ENCODE measurements at regions not wholly inside any gene's neighbourhood (a gene's known extent, or its start where the extent isn't known, plus 50 kb on each side); places are given as distances from the start of the nearest gene placed in this dataset.

DNA sequence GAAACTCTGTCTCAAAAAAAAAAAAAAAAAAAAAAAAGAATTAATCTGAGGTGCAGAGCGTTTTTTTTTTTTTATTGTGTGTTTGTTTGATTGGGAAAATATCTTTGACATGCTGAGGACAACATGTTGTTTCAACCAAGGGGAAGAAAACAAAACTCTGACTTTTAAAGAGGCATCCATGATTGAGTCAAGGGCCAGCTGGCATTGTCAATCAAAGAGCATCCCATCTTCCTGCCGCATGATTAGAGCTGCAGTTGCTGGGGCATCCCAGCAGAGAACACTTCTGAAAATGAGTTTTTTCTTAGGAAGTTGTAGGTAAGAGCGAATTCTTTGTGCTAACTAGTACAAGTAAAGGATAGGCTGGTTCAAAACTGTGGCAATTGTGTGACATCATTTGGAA, 200.9 kb upstream of the DAAM1 start:
- no peak overlapping the region for H3K27ac Mint-ChIP-seq
- no peak overlapping the region for H3K4me3 Mint-ChIP-seq
- H3K4me3 ChIP-seq (ENCODE audit: low read length) = no peak overlapping the region
- no peaks in the 10 kb centered on the region for H3K9me3 ChIP-seq (ENCODE audit: control insufficient read depth, low read length)
- H3K4me1 Mint-ChIP-seq = no peaks in the 10 kb centered on the region
- H3K9ac ChIP-seq (ENCODE audit: extremely low read depth, low read length, poor library complexity, severe bottlenecking) = no peak overlapping the region
- no peaks in the 10 kb centered on the region for H3K9me3 Mint-ChIP-seq
- TF ChIP-seq, protein P1, sequence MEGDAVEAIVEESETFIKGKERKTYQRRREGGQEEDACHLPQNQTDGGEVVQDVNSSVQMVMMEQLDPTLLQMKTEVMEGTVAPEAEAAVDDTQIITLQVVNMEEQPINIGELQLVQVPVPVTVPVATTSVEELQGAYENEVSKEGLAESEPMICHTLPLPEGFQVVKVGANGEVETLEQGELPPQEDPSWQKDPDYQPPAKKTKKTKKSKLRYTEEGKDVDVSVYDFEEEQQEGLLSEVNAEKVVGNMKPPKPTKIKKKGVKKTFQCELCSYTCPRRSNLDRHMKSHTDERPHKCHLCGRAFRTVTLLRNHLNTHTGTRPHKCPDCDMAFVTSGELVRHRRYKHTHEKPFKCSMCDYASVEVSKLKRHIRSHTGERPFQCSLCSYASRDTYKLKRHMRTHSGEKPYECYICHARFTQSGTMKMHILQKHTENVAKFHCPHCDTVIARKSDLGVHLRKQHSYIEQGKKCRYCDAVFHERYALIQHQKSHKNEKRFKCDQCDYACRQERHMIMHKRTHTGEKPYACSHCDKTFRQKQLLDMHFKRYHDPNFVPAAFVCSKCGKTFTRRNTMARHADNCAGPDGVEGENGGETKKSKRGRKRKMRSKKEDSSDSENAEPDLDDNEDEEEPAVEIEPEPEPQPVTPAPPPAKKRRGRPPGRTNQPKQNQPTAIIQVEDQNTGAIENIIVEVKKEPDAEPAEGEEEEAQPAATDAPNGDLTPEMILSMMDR (conservative IDR thresholded peaks at IDR 0.05) = no peak
- WGBS, 2 experiments (ENCODE audit: insufficient coverage in 1 of 2, insufficient read length in 1 of 2) = 89 to 98% methylated on average over 2 to 3 of the region's 3 CpGs
- peaks cover 13% of the 10 kb centered on the region for H3K27me3 ChIP-seq (ENCODE audit: control insufficient read depth, insufficient read depth, low read length, poor library complexity, severe bottlenecking)
- no peaks in the 10 kb centered on the region for H3K36me3 ChIP-seq (ENCODE audit: control insufficient read depth, insufficient read depth, low read length)
- H3K27ac ChIP-seq (ENCODE audit: low read depth, low read length) = no peak overlapping the region
- H3K27me3 Mint-ChIP-seq (ENCODE audit: insufficient read depth) = peaks cover 6% of the 10 kb centered on the region
- no peak for DNase-seq
- no peaks in the 10 kb centered on the region for H3K36me3 Mint-ChIP-seq (ENCODE audit: low read depth)
- no peaks in the 10 kb centered on the region for H3K4me1 ChIP-seq (ENCODE audit: control insufficient read depth, insufficient read depth, low read length)

DNA sequence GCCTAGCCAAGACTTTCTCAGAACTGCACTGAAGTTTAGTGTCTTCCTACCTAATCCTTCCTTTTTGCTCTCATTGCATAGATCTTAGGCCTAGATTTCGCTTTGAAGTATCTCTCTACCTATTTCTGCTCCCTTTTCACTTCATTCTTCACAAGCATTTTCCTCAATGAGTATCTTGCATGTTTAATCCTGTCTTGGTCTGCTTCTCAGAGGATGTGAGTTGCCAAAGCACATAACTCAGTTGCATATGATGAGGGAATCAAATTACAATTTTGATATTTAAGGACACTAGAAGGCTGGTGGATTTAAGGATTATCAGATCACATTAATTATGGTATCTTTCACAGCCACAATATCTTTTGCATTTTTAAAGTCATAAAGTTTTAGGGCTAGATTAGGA, 195.5 kb upstream of the DAAM1 start:
- Histone ChIP-seq H3K4me1 (ENCODE audit: control insufficient read depth, insufficient read depth, low read length) (no peaks in the 10 kb centered on the region), H3K4me3 (ENCODE audit: low read length) (no peak overlapping the region), H3K27ac (ENCODE audit: low read depth, low read length) (no peak overlapping the region), H3K9ac (ENCODE audit: extremely low read depth, low read length, poor library complexity, severe bottlenecking) (no peak overlapping the region), H3K9me3 (ENCODE audit: control insufficient read depth, low read length) (no peaks in the 10 kb centered on the region), H3K36me3 (ENCODE audit: control insufficient read depth, insufficient read depth, low read length) (no peaks in the 10 kb centered on the region), H3K27me3 (ENCODE audit: control insufficient read depth, insufficient read depth, low read length, poor library complexity, severe bottlenecking) (peaks cover 13% of the 10 kb centered on the region)
- no peak for DNase-seq
- no peaks in the 10 kb centered on the region for H3K4me1 Mint-ChIP-seq
- TF ChIP-seq, protein P1 (conservative IDR thresholded peaks at IDR 0.05) = no peak
- H3K36me3 Mint-ChIP-seq (ENCODE audit: low read depth) = no peaks in the 10 kb centered on the region
- WGBS, 2 experiments (ENCODE audit: insufficient coverage in 1 of 2, insufficient read length in 1 of 2) = 78 to 92% methylated on average over 1 of the region's 1 CpG
- H3K9me3 Mint-ChIP-seq = no peaks in the 10 kb centered on the region
- H3K4me3 Mint-ChIP-seq = no peak overlapping the region
- H3K27ac Mint-ChIP-seq = no peak overlapping the region
- peaks cover 6% of the 10 kb centered on the region for H3K27me3 Mint-ChIP-seq (ENCODE audit: insufficient read depth)

DNA sequence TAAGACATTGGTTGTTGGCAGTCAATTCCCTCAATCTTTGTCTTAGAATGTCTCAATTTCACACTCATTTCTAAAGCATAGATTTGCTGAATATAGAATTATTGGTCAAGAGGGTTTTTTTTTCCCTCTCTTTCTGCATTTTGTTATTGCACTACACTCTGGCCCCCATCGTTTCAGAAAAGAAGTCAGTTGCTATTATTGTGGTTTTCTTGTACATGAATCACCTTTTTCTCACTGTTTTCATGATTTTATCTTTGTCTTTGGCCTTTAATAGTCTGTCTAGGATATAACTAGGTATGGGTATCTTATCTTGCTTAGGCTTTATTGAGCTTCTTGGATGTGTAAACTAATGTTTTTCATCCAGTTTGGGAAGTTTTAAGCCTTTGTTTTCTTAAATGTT, 194.3 kb upstream of the DAAM1 start:
- Histone ChIP-seq H3K4me1 (ENCODE audit: control insufficient read depth, insufficient read depth, low read length) (no peaks in the 10 kb centered on the region), H3K4me3 (ENCODE audit: low read length) (no peak overlapping the region), H3K9me3 (ENCODE audit: control insufficient read depth, low read length) (no peaks in the 10 kb centered on the region), H3K27me3 (ENCODE audit: control insufficient read depth, insufficient read depth, low read length, poor library complexity, severe bottlenecking) (peaks cover 13% of the 10 kb centered on the region), H3K9ac (ENCODE audit: extremely low read depth, low read length, poor library complexity, severe bottlenecking) (no peak overlapping the region), H3K27ac (ENCODE audit: low read depth, low read length) (no peak overlapping the region), H3K36me3 (ENCODE audit: control insufficient read depth, insufficient read depth, low read length) (no peaks in the 10 kb centered on the region)
- Mint-ChIP-seq H3K9me3 (peaks cover 6% of the 10 kb centered on the region), H3K27me3 (ENCODE audit: insufficient read depth) (peaks cover 6% of the 10 kb centered on the region), H3K4me1 (no peaks in the 10 kb centered on the region), H3K4me3 (no peak overlapping the region), H3K36me3 (ENCODE audit: low read depth) (no peaks in the 10 kb centered on the region), H3K27ac (no peak overlapping the region)
- 92% methylated on average over 1 of the region's 1 CpG; no CpG with 5 or more reads in 1 of the 2 experiments for whole genome bisulfite sequencing, 2 experiments (ENCODE audit: insufficient coverage in 1 of 2, insufficient read length in 1 of 2)
- DNase-seq = no peak
- TF ChIP-seq, protein P1 (conservative IDR thresholded peaks at IDR 0.05) = no peak

All from endodermal cell (in vitro differentiated cells).